ENCODE measurements at regions not wholly inside any gene's neighbourhood (a gene's known extent, or its start where the extent isn't known, plus 50 kb on each side); places are given as distances from the start of the nearest gene placed in this dataset.

DNA sequence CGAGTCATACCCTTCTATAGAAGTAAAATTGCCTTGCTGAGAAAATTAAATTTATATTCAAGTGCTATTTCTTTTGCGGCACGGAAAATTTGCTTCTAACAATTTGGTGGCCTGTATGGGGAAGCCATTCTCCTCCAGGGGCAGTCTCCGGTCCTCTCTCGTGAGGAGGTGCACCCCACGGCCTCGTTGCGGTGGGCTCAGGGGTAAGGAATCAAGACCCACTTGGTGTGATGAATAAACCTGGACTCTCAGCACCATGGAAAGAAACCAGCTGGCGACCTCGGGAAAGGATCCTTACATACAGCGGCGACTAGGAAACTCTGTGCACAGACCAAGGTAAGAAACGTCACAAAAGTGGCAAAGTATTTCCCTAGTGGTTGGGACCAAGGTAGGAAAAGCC, 252.9 kb downstream of the DPY19L2 start:
- TF ChIP-seq, protein P1, sequence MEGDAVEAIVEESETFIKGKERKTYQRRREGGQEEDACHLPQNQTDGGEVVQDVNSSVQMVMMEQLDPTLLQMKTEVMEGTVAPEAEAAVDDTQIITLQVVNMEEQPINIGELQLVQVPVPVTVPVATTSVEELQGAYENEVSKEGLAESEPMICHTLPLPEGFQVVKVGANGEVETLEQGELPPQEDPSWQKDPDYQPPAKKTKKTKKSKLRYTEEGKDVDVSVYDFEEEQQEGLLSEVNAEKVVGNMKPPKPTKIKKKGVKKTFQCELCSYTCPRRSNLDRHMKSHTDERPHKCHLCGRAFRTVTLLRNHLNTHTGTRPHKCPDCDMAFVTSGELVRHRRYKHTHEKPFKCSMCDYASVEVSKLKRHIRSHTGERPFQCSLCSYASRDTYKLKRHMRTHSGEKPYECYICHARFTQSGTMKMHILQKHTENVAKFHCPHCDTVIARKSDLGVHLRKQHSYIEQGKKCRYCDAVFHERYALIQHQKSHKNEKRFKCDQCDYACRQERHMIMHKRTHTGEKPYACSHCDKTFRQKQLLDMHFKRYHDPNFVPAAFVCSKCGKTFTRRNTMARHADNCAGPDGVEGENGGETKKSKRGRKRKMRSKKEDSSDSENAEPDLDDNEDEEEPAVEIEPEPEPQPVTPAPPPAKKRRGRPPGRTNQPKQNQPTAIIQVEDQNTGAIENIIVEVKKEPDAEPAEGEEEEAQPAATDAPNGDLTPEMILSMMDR (IDR thresholded peaks at IDR 0.05): no peak
- TF ChIP-seq EZH2 (IDR thresholded peaks at IDR 0.05; ENCODE audit: borderline replicate concordance, insufficient read depth, low read depth, low read length, poor library complexity, severe bottlenecking): no peak

Data from B cell (primary cell).